KMS-11 (cell line): ENCODE measurements at regions not wholly inside any gene's neighbourhood (a gene's known extent, or its start where the extent isn't known, plus 50 kb on each side); places are given as distances from the start of the nearest gene placed in this dataset.

Experiments
- H2AFZ ChIP-seq: fragments of 200-600 bp; sonication (generic); 2 replicates; pipeline ENCODE4 v1.6.1; 2016; ENCODE audit warnings: antibody characterized with exemption, mixed run types, low read depth
- H3K27ac ChIP-seq: fragments of 200-600 bp; sonication (generic); 2 replicates; pipeline ENCODE4 v1.6.1; 2016; ENCODE audit warnings: mild to moderate bottlenecking, mixed run types
- H3K27me3 ChIP-seq: fragments of 200-600 bp; sonication (generic); 2 replicates; pipeline ENCODE4 v1.6.1; 2017; ENCODE audit warnings: mild to moderate bottlenecking, low read depth, mixed run types, moderate library complexity; ENCODE audit not compliant: insufficient read depth
- H3K36me3 ChIP-seq: fragments of 200-600 bp; sonication (generic); 2 replicates; pipeline ENCODE4 v1.6.1; 2017; ENCODE audit warnings: mild to moderate bottlenecking, mixed run types; ENCODE audit not compliant: insufficient read depth
- H3K4me1 ChIP-seq: fragments of 200-600 bp; sonication (generic); 2 replicates; pipeline ENCODE4 v1.6.1; 2016; ENCODE audit warnings: mild to moderate bottlenecking, low read depth, mixed run types; ENCODE audit not compliant: poor library complexity, severe bottlenecking
- H3K4me2 ChIP-seq: fragments of 200-600 bp; sonication (generic); 2 replicates; pipeline ENCODE4 v1.7.0; 2016; ENCODE audit warnings: mild to moderate bottlenecking, mixed run types
- H3K4me3 ChIP-seq: fragments of 200-600 bp; sonication (generic); IDR thresholded peaks from 2 replicates; pipeline ENCODE4 v1.6.1; 2017; ENCODE audit warnings: low read depth, low read length, mixed read lengths; ENCODE audit not compliant: insufficient read depth
- H3K79me2 ChIP-seq: fragments of 200-600 bp; sonication (generic); 2 replicates; pipeline ENCODE4 v1.6.1; 2016; ENCODE audit warnings: low read depth, mixed run types; ENCODE audit not compliant: insufficient read depth
- H3K9ac ChIP-seq: fragments of 200-600 bp; sonication (generic); 2 replicates; pipeline ENCODE4 v1.6.1; 2016; ENCODE audit warnings: mild to moderate bottlenecking, mixed run types
- H4K20me1 ChIP-seq: fragments of 200-600 bp; sonication (generic); 2 replicates; pipeline ENCODE4 v1.6.1; 2016; ENCODE audit warnings: mild to moderate bottlenecking, mixed run types; ENCODE audit not compliant: insufficient read depth
- TF ChIP-seq, protein P1 (sequence below): fragments of 200-600 bp; sonication (generic); conservative IDR thresholded peaks from 2 replicates; pipeline ENCODE4 v1.6.1; 2017; ENCODE audit warnings: low read depth, mild to moderate bottlenecking, antibody characterized with exemption, low read length, moderate library complexity, mixed read lengths

DNA sequence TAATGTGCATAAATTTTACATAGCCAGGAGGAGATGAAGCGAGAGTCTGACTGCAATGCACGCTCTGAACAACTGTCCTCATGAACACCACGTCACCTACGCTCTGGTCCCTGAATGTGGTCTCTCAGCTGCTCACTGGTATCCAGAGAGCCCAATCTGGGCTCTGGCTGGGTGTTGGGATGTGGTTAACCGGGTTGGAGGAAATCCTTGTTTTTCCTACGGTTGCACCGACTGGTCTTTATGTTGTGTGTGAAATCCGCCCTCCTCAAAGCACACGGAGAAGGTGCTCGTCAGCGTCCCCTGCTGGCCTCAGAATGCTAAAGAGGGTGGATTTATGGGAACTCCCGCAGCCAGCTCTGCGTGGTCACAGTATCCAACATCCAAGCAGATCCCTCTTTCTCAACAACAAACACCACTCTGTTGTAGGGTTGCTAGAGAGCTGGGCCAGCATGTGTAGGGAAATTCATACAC lies 51.8 kb upstream of the FAM89A start:
- no peak overlapping the region for H3K27ac ChIP-seq
- no peaks in the 10 kb centered on the region for H4K20me1 ChIP-seq
- no peaks in the 10 kb centered on the region for H3K4me1 ChIP-seq
- TF ChIP-seq, protein P1, sequence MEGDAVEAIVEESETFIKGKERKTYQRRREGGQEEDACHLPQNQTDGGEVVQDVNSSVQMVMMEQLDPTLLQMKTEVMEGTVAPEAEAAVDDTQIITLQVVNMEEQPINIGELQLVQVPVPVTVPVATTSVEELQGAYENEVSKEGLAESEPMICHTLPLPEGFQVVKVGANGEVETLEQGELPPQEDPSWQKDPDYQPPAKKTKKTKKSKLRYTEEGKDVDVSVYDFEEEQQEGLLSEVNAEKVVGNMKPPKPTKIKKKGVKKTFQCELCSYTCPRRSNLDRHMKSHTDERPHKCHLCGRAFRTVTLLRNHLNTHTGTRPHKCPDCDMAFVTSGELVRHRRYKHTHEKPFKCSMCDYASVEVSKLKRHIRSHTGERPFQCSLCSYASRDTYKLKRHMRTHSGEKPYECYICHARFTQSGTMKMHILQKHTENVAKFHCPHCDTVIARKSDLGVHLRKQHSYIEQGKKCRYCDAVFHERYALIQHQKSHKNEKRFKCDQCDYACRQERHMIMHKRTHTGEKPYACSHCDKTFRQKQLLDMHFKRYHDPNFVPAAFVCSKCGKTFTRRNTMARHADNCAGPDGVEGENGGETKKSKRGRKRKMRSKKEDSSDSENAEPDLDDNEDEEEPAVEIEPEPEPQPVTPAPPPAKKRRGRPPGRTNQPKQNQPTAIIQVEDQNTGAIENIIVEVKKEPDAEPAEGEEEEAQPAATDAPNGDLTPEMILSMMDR = 0 out of 2 replicates have a peak, but pooled peaks have one; percentile 40
- no peaks in the 10 kb centered on the region for H3K79me2 ChIP-seq
- no peaks in the 10 kb centered on the region for H3K36me3 ChIP-seq
- H3K27me3 ChIP-seq = no peaks in the 10 kb centered on the region
- no peak overlapping the region for H3K4me3 ChIP-seq
- H3K9ac ChIP-seq = no peak overlapping the region
- H2AFZ ChIP-seq = no peak overlapping the region
- H3K4me2 ChIP-seq = no peak overlapping the region

DNA sequence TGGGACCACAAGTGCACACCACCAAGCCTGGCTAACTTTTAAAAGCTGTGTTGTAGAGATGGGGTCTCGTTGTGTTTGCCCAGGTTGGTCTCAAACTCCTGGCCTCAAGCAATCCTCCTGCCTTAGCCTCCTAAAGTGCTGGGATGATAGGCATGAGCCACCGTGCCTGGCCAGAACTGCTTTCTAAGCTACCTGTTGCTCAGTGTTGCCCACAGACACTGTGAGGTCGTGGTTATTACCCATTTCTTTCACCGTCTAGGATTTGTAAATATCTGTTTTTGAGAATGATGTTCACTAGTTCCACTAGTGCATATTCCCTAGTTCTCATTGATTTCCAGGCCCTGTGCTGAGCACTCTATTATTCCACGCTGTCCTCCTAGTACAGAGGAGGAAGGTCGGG lies 51.4 kb upstream of the FAM89A start:
- Histone ChIP-seq H3K4me2 (no peak overlapping the region), H3K4me3 (no peak overlapping the region), H2AFZ (no peak overlapping the region), H3K9ac (no peak overlapping the region), H3K4me1 (no peaks in the 10 kb centered on the region), H3K27ac (no peak overlapping the region), H3K36me3 (no peaks in the 10 kb centered on the region), H3K79me2 (no peaks in the 10 kb centered on the region), H4K20me1 (no peaks in the 10 kb centered on the region), H3K27me3 (no peaks in the 10 kb centered on the region)
- TF ChIP-seq, protein P1 = no peak
